Left renal cortex interstitium (tissue), 4 donors: ENCODE measurements at regions not wholly inside any gene's neighbourhood (a gene's known extent, or its start where the extent isn't known, plus 50 kb on each side); places are given as distances from the start of the nearest gene placed in this dataset.
"Not testable (repeated sequence)": the region's sequence is repeated elsewhere in the genome, so short reads cannot be mapped to it uniquely, and the experiment has no call there.

Experiments
- DNase-seq, 4 donors: peaks; one replicate each; pipeline ENCODE4 v3.0.0-alpha.2; 2013; ENCODE audit warnings: low read depth in 4 of 4, low spot score in 2 of 4, missing footprints in 1 of 4

DNA sequence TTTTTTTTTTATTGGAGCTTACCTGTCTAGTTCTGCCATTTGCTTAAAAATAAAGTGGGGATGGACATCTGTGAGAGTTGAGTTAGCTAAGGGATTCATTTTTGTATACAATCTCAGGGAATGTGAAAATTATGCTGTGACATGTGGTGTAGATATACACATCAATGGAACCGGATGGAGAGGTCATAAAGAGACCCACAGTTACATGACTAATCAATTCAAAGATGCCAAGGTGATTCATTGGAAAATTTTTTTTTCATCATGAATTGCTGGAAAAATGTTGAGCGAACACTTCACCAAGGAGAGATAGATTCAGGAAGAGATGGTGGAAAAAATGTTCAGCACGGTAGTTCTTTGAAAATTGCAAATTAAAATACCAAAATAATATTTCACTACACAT lies 605.4 kb upstream of the KIF2B start:
- DNase-seq = no peak

DNA sequence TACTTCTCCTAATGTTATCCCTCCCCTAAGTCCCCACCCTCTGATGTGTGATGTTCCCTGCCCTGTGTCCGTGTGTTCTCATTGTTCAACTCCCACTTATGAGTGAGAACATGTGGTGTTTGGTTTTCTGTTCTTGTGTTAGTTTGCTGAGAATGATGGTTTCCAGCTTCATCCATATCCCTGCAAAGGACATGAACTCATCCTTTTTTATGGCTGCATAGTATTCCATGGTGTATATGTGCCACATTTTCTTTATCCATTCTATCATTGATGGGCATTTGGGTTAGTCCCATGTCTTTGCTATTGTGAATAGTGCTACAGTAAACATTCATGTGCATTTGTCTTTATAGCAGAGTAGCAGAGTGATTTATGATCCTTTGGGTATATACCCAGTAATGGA lies 613.8 kb upstream of the KIF2B start:
- DNase-seq = not testable (repeated sequence)

DNA sequence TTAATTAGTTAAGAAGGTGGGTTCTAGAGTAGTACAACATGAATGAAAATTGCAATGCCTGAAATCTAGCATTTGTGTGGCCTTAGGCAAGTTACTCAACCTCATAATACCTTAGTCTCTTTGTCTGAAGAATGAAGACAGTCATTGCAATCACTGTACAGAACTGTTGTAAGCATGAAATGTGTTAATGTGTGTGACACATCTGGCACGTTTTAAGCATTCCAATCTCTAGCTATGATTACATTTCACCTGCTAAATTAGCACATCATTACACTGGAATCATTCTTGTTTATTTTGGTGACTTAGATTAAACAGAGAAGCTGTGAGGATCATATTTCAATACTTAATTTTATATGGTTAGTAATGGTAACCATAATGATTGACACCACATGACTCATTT lies 629.7 kb upstream of the KIF2B start:
- DNase-seq = no peak

DNA sequence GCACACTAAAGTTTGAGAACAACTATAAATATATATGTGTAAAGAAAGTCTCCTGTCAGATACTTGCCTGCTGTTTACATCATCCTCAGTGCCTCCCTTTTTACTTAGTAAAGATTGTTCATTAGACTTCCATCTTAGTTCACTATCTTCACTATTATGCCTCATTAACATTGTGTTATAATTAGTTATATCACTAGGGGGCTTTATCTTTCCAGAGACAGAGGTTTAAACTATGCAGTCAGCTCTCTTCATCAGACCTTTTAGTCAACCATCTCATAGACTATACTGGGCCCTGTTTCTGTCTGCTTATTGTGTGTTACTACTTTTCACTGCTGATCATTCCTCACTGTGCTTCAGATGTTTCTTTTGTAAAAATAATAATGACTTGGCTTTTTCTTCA lies 630.8 kb upstream of the KIF2B start:
- DNase-seq = no peak

DNA sequence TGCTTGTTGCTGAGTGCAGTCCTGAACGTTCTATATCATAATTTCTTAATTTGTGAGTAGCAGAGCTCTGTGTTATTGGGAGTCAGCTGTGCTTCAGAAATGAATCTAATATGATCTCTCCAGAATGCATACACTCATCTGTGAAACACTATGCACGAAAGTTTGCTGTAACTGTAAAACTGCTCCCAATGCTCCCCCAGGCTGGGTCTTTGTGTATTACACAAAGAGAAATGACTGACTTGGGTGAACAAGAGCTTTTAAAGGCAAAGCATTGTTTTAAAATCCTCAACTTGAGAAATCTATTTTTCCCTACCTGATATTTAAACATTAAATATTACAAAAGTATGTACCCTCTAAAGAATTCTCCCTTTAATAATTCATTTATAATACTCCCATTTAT lies 636.7 kb upstream of the KIF2B start:
- DNase-seq = no peak

DNA sequence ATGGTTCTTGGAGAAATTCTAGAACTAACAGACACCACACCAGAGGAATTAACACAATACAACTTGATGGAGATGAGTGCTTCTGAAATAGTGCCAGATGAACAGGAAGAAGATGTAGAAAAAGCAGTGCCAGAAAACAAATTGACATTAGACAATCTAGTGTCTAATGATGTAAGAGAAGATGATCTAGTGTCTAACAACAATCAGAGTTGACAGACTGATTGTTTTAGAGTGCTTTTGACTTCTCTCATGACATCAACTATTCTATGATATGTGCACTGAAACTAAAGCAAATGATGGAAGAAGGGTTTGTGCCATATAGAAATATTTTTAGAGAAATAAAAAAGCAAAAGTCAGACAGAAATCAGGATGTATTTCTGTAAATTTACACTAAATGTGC lies 646.1 kb upstream of the KIF2B start:
- no peak for DNase-seq

DNA sequence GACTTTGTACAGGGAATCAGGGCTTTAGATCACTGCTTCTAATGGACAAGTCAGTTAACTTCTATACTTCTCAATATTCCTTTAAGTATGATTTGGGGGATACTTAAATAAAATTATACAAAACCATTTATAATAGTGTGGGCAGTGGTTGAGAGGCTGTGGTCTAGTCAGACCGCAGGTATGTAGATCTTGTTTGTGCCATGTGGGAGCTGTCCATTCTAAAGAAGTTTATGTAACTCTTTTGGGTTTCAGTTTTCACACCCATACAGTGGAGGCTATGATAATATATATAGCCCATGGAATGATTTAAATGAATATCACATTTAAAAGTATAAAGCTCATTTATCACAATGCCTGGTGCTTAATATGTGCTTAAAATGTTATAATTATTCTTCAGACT lies 654.3 kb upstream of the KIF2B start:
- no peak for DNase-seq

DNA sequence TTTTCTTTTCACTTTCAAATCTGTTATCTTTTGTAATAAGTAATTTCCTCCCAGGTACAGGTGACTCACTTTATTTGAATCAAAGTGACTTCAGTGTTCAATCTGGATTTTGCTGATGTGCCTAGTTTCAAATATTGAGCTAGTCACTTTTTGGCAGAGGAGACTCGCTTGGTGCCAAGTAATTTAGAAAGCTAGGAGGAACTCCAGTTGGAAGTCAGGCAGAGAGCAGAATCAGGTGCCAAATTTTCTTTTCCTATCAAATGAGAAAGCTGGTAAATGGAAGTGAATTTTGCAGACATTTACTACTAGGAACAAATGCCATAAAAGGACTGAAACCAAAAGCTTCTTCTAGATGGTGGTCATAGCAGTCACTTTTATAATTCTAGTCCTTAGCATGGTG lies 656.0 kb upstream of the KIF2B start:
- no peak for DNase-seq

DNA sequence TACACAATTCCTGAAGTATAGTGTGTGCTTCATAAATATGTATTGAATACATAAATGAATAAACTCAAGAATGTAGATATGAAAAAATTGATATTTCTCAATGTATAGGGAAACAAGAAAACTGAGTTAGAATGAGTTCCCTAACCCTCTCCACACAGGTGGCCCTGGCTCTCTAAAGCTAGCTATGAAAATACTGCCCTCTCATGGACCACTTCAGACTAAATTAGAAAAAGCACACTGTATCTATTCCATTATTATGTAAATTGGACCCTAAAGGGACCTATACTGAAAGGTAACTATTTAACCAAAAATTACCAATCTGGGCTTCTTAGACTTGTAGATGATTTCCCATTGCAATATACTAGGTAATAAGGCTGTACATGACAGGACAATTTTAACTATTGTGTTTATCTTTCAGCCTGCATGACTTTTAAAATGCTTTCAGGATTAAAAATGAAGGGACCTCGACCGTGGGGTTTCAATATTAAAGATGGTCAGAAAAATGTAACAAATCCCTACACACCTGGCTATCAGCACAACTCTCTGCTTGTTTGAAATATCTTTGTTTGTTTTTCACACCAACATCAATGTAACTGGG lies 672.5 kb upstream of the KIF2B start:
- peak in 1 of 4 donors; percentile 2 for DNase-seq

DNA sequence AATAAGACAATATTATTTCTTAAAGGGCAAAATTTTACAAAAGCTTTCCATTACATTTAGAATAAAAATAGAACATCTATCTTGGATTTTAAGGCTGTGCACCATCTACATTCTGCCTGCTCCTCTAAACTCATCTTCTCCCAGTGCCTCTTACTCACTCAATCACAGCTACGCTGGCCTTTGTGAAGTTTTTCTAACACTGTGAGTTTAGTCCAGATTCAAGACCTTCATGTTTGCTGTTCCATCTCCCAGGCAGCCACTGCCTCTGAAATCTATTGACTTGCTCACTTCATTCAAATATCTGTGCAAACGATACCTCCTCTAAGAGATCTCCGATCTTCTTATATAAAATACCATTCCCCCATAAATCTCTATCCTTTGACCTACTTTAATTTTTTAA lies 673.4 kb upstream of the KIF2B start:
- no peak for DNase-seq

DNA sequence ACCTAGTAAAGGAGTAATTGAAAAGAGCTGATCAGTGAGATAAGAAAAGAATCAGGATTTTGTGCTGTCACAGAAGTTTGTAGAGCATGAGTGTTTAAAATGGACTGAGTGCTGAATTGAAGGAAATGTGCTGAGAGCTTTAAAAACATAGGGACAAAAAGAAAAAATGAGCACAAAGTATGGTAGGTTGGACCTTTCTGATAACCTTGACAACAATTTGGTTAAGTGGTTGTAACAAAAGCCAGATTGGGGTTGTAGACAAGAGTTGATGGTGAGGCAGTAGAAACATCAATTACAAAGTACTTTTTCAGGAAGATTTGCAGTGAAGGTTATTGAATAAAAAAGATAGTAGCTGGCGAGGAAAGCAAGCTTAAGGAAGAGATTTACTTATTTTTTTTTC lies 674.7 kb upstream of the KIF2B start:
- DNase-seq = no peak

DNA sequence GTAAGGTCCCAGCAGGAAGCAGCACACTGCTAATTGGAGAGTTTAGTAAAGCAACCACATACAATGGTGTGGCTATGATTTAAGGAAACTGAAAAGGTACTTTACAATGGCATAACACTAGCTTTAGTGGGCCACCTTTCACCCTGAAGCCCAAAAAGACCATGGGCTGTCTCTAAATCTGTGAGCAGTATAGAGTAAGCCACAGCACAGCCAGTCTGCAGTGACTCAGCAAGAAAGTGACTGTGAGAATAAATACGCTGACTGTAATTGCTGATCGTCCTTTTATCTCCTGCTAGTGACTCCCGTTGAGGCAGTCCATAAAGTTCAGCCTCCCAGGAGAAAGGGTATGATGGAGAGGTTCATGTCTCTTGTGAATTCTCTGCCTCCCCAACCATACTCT lies 679.8 kb upstream of the KIF2B start:
- DNase-seq = no peak

DNA sequence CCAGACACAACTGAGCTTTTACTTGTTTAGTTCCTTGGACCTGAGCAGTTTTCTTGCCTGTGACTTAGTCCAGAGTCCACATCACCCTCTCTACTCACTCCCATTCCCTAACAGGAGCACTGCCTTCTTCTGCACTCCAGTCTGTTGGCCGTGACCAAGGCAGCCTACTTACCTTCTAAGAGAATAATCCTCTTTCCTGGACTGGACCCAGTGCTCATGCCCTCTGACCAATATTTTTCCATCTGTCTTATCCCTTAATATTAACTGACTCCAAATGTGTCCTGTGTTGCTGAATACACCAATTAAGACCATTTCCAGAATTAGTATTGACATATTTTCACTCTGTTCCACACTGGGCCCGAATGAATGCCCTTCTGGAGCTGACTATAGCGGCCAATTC lies 681.0 kb upstream of the KIF2B start:
- DNase-seq = no peak

DNA sequence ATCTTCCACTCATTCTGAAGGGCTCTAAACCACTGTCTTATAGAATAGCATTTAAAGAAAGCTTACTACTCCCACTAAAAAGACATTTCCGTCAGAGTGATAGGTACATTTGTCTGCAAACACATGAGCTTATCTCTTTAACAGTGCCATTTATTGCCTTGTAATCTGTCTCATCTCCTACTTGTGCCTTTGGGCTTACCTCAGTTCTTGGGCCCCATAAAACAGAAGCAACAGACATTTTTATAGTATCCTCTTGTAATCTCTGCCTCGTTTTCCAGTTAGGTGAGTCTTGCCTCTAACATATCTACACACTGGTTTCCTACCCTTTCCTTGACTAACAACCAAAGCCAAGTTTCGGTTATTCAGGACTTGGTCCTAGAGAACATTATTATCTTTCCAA lies 681.4 kb upstream of the KIF2B start:
- DNase-seq = no peak

DNA sequence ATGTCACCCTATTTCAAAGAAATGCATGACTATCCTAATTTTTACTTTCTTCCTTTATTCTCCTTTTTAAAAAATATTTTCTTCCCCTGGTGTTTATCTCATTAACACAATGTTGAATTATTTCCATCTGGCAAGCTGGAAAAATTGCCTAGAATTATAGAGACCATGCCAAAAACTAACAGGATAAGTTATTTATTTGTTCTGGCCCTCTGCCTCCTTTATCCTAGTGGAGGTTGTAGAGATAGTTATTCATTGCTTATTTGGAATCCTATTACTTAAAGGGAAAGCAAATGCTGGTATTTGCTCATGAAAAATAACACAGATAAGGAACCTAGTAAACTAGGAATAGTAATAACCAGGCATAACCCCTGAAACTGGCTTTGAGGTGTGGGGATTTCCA lies 684.9 kb upstream of the KIF2B start:
- no peak for DNase-seq

DNA sequence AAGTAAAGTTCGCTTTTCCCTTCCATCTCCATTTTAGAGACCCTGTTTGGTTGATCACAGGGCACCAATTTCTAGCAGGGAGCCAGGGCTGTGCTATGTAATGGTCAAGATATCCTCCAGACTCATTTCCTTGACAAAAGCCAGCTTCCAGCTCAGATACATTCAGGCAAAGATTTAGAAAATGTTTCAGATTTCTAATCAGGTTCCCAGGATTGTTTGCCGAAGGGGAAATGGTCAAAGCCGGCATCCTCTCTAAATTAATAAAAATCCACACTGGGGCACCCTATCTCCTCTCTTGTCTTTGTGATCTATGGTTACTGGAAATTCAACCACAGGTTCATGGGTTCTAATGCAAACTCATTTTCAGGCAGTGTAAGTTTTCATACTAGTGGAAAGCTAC lies 686.8 kb upstream of the KIF2B start:
- DNase-seq = no peak

DNA sequence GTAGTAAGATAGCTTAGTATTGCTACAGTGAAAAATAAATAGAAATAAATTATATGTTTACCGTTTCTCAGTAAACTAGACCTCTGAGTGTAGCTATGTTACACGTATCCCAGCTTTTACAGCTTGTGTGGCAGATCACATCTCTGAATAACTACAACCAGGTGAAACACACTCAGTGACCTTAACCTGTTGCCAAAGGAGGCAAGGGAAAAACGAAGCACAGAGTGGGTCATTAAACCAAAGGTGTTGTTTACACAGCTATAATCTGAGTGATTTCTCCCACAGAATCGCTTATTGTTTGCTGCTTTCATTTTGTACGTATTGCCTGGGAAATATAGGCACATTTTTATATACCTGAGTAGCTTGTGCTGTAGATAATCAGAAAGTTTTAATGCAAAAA lies 688.2 kb upstream of the KIF2B start:
- DNase-seq = no peak

DNA sequence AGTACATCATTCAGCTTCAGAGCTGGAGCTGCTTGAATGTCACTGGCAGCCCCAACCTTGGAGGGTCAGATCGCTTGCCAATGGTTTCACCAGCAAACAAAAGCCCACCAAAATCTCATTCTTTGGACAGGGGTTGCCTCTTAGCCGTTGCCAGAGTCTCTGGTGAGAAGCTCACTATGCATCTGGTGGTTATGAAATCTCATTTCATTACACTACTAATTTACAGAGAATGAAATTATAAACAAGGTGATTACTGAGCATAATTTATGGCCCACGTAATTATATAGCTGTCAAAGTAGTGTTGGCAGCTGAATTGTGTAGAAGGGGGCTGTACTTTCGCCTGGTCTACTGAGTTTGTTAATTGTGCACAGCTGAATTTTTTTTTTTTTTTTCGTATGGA lies 688.9 kb upstream of the KIF2B start:
- peak in 2 of 4 donors; percentile 10 to 20 for DNase-seq

DNA sequence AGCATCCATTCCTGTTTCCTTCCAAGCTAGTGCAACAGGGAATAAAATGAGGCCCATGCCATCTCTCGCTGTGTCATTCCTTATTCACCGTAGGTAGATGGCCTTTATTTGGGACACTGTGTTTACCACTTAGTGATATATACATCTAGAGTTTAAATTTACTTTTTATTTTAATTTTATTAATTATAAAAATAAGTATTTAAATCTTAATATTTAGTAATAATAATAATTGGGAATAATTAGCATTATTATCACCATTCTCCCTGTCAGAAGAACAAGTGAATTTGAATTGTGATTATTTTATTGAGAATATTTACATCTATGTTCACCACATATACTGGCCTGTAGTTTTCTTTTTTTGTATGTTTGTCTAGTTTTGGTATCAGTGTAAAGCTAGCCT lies 692.9 kb upstream of the KIF2B start:
- no peak for DNase-seq

DNA sequence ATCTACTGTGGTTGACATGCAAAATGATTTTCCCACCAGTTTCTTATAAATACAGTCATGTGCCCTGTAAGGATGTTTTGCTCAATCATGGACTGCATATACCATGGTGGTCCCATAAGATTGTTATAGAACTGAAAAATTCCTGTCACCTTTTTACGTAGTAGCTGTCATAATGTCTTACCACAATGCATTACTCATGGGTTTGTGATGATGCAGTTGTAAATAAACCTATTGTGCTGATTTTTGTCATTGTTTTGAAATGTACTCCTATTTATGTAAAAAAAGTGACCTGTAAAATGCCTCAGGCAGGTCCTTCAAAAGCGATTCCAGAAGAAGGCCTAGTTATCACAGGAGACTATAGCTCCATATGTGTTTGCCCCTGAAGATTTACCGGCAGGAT lies 695.4 kb upstream of the KIF2B start:
- no peak for DNase-seq

DNA sequence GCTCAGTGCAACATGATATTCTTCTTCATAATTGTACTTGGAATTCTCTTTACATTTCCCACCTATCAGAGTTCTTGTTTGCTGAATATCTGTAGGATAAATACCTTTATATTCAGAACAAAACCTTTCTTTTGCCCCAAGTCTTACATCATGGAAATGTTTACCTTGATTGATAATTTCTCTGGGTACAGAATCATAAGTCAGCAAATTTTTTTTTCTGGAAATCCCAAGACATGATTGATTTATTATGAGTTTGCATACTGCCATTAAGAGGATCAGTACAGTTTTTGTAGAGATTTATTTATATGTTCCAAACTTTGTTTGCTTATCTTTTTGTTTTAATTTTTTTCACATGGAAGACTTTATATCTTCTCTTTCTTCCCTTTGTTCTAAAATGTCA lies 699.8 kb upstream of the KIF2B start:
- DNase-seq = no peak

DNA sequence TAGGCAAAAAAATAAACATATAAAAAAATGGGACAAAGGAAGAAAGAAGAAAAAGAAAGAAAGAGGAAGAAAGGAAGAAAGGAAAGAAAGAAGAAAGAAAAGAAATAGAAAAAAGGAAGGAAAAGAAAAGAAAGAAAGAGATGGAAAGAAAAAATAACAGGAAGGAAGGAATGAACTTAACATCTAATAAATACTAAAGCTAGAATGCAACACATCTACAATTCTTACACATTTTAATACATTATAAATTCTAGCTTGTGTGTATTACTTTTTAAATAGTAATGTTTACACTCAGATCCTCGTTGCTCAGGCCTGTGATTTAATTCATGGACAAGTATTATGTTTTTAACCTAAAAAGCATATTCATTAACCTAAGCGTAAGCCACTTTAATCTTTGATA lies 703.0 kb upstream of the KIF2B start:
- DNase-seq = no peak

DNA sequence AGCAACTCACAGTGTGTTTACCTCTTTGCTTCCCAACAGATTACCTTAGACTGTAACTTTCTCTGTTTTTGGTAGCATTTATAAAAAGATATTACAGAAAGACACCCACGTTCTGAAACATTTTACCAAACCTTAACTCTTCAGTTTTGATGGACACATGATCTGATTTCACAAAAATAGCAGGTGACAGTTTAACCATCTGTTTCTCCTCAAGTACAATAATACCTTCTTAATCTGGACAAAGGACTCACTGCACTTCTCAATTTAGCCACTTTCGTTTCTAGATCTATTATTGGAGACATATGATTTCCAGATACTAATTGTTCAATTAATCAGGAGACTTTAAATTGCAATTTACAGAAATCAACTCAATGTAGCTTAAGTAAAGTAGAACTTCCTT lies 703.8 kb upstream of the KIF2B start:
- DNase-seq = no peak

DNA sequence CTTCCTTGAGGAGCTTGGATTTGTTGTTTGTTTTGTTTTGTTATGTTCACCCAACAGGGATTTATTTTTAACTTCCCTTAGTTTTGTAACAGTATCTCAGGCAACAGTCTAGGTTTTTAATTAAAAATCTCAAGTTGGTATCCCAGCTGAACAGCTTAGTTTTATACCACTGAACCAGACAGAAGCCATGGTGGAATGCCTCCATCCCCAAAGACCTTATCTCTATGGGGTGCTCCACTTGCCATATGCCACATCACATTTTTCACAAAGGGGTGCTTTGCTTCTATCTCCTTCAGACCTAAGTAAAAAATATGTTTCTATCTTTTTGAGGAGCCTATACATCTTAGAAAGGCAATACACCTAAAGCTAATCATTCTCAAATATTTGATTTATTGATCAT lies 715.8 kb upstream of the KIF2B start:
- no peak for DNase-seq
